H7 (cell line): ENCODE measurements at regions not wholly inside any gene's neighbourhood (a gene's known extent, or its start where the extent isn't known, plus 50 kb on each side); places are given as distances from the start of the nearest gene placed in this dataset.
A peak's percentile ranks its signal among the peaks of the same experiment; 100 is the strongest.

ENCODE experiments used
- DNase-seq: peaks from one replicate; pipeline ENCODE4 v3.0.0; 2012
- H3K27me3 ChIP-seq: 2 replicates; pipeline ENCODE4 v1.6.0; 2011; ENCODE audit warnings: mild to moderate bottlenecking, low read length; ENCODE audit not compliant: control insufficient read depth, insufficient read depth
- H3K36me3 ChIP-seq: replicated peaks from 2 replicates; pipeline ENCODE4 v1.5.1; 2011; ENCODE audit warnings: low read length; ENCODE audit not compliant: control insufficient read depth, insufficient read depth
- H3K4me3 ChIP-seq: 2 replicates; pipeline ENCODE4 v1.5.1; 2011; ENCODE audit warnings: low read depth, mild to moderate bottlenecking, control low read depth, low read length, moderate library complexity; ENCODE audit not compliant: insufficient read depth

GRCh38 chr3:111244760-111245159 lies 173.1 kb downstream of the NECTIN3 start:
- Histone ChIP-seq H3K27me3 (no peaks in the 10 kb centered on the region), H3K36me3 (no peaks in the 10 kb centered on the region), H3K4me3 (no peak overlapping the region)
- no peak for DNase-seq

GRCh38 chr3:111246967-111247760 lies 175.5 kb downstream of the NECTIN3 start:
- Histone ChIP-seq H3K36me3 (no peaks in the 10 kb centered on the region), H3K4me3 (no peak overlapping the region), H3K27me3 (no peaks in the 10 kb centered on the region)
- DNase-seq = no peak

- no peak for DNase-seq
- Histone ChIP-seq H3K36me3 (no peaks in the 10 kb centered on the region), H3K4me3 (no peak overlapping the region), H3K27me3 (no peaks in the 10 kb centered on the region)
Observed at GRCh38 chr3:111248406-111248805, 176.8 kb downstream of the NECTIN3 start.

DNA sequence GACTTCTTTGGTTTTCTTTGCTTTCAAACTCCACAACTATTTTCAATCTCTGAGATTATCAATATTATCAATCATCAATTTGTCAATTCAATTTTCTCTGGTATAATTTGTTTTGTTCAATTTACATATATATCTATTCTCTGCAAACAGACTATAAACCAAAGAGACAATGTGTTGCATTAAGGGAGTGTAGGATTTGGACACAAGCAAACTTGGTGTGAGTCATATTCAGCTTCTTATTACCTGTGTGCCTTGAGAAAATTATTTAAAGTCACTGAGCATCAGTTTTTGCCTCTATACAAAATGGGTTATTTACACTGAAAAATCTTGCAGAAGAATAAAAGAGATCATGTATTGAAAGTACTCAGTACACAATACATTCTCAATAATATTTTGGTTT lies 177.8 kb downstream of the NECTIN3 start:
- H3K36me3 ChIP-seq = no peaks in the 10 kb centered on the region
- no peak for DNase-seq
- no peak overlapping the region for H3K4me3 ChIP-seq
- no peaks in the 10 kb centered on the region for H3K27me3 ChIP-seq

DNA sequence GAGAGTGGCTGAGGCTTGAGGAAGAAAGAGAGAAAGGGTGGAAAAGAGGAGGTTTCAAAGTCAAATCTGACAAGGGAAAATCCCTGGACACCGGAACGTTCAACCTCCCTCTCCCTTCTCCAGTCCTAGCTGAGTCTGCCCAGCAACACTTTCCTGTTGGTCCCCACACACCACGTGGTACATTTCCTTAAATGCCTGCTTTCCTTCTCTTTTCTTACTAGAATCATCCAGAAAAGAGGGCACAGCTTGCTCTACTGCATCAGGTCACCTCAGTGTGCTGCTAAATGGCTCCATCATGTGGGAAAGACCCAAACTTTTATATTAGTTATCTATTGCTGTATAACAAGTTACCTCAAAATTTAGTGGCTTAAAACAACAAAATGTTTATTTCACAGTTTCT lies 181.2 kb downstream of the NECTIN3 start:
- Histone ChIP-seq H3K27me3 (no peaks in the 10 kb centered on the region), H3K4me3 (no peak overlapping the region), H3K36me3 (no peaks in the 10 kb centered on the region)
- peak; percentile 22 for DNase-seq

DNA sequence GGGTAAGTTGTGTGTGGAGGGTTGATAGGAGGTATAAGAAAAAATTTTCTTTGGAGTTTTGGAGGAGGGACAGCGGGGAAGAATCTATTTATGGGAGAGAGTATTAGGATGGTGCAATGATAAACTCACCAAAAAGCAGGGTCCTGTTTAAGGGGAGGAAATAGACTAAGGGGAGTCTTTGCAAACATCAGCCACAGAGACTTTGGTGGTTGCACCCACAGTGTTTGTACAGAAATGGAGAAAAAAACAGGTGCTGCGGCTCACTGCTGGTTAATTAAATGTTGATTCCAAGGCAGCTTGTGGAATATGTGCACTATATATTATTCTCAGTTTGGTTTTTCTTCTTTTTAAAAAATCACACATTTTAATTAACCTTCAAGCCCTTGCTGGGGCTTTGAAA lies 182.1 kb downstream of the NECTIN3 start:
- no peak for DNase-seq
- Histone ChIP-seq H3K27me3 (no peaks in the 10 kb centered on the region), H3K36me3 (no peaks in the 10 kb centered on the region), H3K4me3 (no peak overlapping the region)

DNA sequence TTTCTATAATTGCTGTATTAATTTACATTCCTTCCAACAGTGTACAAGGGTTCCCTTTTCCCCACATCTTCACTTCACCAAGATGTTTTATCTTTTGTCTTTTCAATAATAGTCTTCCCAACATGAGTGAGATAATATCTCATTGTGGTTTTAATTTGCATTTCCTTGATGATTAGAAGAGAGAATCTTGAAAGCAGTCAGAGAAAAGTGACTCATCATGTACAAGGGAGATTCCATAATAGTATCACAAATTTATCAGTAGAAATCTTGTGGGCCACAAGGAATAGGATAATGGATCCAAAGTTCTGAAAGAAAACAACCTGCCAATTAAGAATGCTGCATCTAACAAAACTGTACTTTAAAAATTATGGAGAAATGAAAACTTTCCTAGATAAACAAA lies 189.3 kb downstream of the NECTIN3 start:
- H3K27me3 ChIP-seq = no peaks in the 10 kb centered on the region
- H3K36me3 ChIP-seq = no peaks in the 10 kb centered on the region
- DNase-seq = no peak
- H3K4me3 ChIP-seq = no peak overlapping the region

GRCh38 chr3:111269777-111270176 lies 198.2 kb downstream of the NECTIN3 start:
- no peaks in the 10 kb centered on the region; the same call in 1 of the 2 replicates for H3K36me3 ChIP-seq
- DNase-seq = no peak
- no peaks in the 10 kb centered on the region for H3K27me3 ChIP-seq
- H3K4me3 ChIP-seq = no peak overlapping the region

DNA sequence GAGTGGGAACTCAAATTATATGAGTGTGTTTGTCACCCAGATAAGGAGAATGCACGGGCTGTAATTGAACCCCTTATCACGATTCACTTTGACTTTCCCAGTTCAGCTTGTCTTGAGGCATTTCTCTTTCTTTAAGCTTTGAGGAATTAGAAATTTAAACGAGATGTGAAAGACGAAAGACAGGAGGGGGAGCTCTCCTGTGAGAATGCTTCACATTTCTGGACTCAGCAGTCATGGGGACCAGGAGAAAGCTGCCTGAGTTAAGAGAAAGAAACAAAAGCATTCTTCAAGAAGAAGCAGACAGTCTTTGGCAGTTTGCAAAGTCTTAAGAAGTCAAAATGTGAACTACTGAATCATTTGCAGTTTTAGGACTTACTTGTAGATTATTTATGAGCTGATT lies 205.6 kb downstream of the NECTIN3 start:
- Histone ChIP-seq H3K4me3 (no peak overlapping the region), H3K27me3 (no peaks in the 10 kb centered on the region), H3K36me3 (no peaks in the 10 kb centered on the region)
- DNase-seq = peak; percentile 44

DNA sequence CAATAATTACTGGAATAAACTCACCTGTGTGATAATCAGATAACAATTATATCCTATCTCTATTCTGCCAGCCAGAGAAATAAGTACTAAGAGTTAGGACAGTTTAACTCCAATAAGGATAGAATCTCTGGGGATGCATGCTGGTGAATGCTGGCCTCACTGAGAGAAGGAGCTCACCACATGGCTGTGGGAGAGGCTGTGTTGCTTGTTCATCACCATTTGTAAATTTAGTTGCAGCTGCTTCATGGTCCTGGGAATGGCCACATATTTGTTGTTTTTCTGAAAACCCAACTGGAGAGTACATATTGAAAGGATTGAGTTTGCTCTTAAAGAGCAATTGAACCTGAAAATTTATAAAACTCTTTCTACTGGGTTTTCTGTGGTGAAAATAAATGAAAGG lies 207.3 kb downstream of the NECTIN3 start:
- no peaks in the 10 kb centered on the region for H3K36me3 ChIP-seq
- DNase-seq = no peak
- H3K27me3 ChIP-seq = no peaks in the 10 kb centered on the region
- no peak overlapping the region for H3K4me3 ChIP-seq

- no peak for DNase-seq
- H3K4me3 ChIP-seq = no peak overlapping the region
- H3K27me3 ChIP-seq = no peaks in the 10 kb centered on the region
- no peaks in the 10 kb centered on the region for H3K36me3 ChIP-seq
Observed at GRCh38 chr3:111282024-111282423, 210.4 kb downstream of the NECTIN3 start.

DNA sequence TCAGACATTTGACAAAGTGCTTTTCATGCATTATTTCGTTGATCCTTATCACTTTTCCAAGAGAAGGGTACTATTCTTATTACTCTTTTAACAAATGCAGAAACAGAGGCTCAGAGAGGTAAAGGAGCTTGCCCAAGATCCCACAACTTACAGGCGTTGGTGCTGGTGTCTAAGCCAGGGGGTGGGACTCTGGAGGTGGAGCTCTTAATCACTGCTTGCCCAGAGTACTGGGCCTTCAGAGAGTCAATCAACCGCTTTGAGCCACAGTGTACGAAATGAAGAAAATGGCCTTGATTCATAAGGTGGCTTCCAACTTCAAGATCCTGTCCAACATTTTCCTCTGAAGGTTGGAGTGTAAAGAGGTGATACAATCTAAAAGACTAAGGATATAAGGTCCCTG lies 211.5 kb downstream of the NECTIN3 start:
- Histone ChIP-seq H3K4me3 (no peak overlapping the region), H3K27me3 (no peaks in the 10 kb centered on the region), H3K36me3 (no peaks in the 10 kb centered on the region)
- no peak for DNase-seq

DNA sequence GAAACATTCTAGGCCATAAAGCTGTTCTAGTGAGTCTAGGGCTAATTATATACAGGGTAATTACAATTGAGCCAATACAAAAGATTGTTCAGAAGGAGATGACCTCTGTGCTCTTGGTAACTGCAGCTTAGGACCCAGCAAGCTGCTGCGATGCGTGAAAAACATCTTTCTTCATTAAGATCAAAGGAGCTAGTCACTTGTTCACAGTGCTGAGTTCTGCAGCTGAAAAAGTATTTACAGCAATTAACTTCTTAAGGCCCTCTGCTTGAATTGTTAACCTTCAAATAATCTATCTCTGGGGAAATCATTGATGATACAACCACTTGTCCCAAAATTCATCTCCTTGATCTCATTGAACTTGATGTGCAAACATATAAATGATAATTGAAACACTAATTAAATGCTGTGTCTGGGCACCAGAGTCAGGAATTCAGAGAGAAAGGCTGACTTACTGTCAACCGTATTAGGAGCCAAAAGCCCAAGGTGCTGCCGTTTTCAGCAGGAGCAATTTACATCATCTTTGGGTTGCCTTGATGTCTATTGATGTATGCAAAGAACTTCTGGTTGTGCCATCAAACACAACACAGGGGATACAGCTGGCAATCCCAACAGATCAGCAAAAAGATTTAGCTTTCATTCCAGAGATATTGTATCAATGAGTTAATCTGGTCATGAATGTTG lies 213.0 kb downstream of the NECTIN3 start:
- no peak for DNase-seq
- no peak overlapping the region for H3K4me3 ChIP-seq
- H3K27me3 ChIP-seq = no peaks in the 10 kb centered on the region
- H3K36me3 ChIP-seq = no peaks in the 10 kb centered on the region

DNA sequence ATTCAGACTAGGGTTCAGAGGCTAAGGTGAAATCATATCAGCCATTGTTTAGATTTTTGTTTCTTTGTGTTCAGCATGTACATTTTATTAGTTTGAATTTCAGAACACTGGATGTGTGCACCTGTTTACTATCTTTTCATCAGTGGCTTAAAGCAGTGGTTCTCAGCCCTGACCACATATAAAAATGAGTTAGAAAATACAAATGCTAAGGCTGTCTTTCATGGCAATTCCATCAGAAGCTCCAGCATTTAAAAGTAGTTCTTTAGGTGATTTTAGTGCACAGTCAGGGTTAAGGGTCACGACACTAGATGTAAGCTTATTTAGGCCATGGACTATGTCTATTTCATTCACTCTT lies 213.5 kb downstream of the NECTIN3 start:
- no peaks in the 10 kb centered on the region for H3K27me3 ChIP-seq
- H3K36me3 ChIP-seq = no peaks in the 10 kb centered on the region
- H3K4me3 ChIP-seq = no peak overlapping the region
- no peak for DNase-seq

DNA sequence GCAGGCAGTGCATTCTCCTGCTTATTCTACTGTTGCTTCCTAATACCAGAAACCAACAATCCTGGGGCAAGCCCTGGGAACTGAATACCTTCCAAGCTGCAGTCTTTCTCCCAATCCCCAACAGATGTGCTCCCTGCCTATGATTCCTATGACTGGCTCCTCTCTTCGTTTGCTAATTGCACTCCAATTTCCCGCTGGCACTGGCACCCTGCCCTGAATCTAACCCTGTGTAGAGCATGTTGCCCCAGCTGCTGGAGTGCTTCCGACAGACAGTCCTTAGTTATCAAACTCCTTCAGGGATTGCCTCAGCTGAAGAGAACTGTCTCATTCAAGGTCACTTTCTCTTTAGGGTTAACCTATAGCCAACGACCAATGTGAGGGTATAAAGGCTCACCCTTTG lies 214.1 kb downstream of the NECTIN3 start:
- Histone ChIP-seq H3K4me3 (no peak overlapping the region), H3K27me3 (no peaks in the 10 kb centered on the region), H3K36me3 (no peaks in the 10 kb centered on the region)
- DNase-seq = no peak
